A673 (cell line): ENCODE measurements at regions not wholly inside any gene's neighbourhood (a gene's known extent, or its start where the extent isn't known, plus 50 kb on each side); places are given as distances from the start of the nearest gene placed in this dataset.

Experiments
- BruUV-seq: library from RNA; stranded (reverse); fragments of 400-500 nt; replicated peaks from 2 replicates; lab custom pipeline; 2021; lab: Mats Ljungman, UMichigan
- CTCF ChIA-PET: fragments of 300-600 bp; sonication (Branson Sonifier 250); formaldehyde crosslinking; loops from one replicate; lab custom pipeline; 2022; ENCODE audit warnings: antibody characterized with exemption; lab: Charles Lee
- POLR2A ChIA-PET: fragments of 300-600 bp; sonication (Branson Sonifier 250); formaldehyde crosslinking; loops from one replicate; lab custom pipeline; 2022; ENCODE audit warnings: antibody characterized with exemption; ENCODE audit not compliant: low non-redundant PET; lab: Charles Lee
- DNase-seq: peaks from one replicate; pipeline ENCODE4 v3.0.0-alpha.2; 2015; ENCODE audit warnings: low spot score
- H3K27ac ChIP-seq: fragments of 200-600 bp; sonication (generic); 2 replicates; pipeline ENCODE4 v1.5.1; 2016; ENCODE audit warnings: mixed run types, low read depth, mild to moderate bottlenecking, mixed read lengths, antibody characterized with exemption, low read length; ENCODE audit not compliant: poor library complexity, severe bottlenecking
- H3K27me3 ChIP-seq: fragments of 200-600 bp; sonication (generic); replicated peaks from 2 replicates; pipeline ENCODE4 v1.6.1; 2017; ENCODE audit warnings: mixed run types, low read depth, mild to moderate bottlenecking, mixed read lengths, antibody characterized with exemption, low read length; ENCODE audit not compliant: insufficient read depth, poor library complexity
- H3K36me3 ChIP-seq: fragments of 200-600 bp; sonication (generic); 2 replicates; pipeline ENCODE4 v1.6.1; 2016; ENCODE audit warnings: mixed run types, mild to moderate bottlenecking, mixed read lengths, antibody characterized with exemption, low read length; ENCODE audit not compliant: insufficient read depth, poor library complexity, severe bottlenecking
- H3K4me1 ChIP-seq: fragments of 200-600 bp; sonication (generic); 2 replicates; pipeline ENCODE4 v1.6.1; 2017; ENCODE audit warnings: mixed run types, mild to moderate bottlenecking, mixed read lengths, antibody characterized with exemption, low read length; ENCODE audit not compliant: insufficient read depth, poor library complexity, severe bottlenecking
- H3K4me3 ChIP-seq: fragments of 200-600 bp; sonication (generic); 2 replicates; pipeline ENCODE4 v1.5.1; 2016; ENCODE audit warnings: low read depth, mixed run types, mild to moderate bottlenecking, mixed read lengths, low read length; ENCODE audit not compliant: poor library complexity, severe bottlenecking
- H3K9me3 ChIP-seq: fragments of 200-600 bp; sonication (generic); 2 replicates; pipeline ENCODE4 v1.6.1; 2016; ENCODE audit warnings: mixed run types, low read depth, mild to moderate bottlenecking, mixed read lengths, antibody characterized with exemption, low read length; ENCODE audit not compliant: poor library complexity, severe bottlenecking
- CTCF ChIP-seq: fragments of 300-800, 200-600 bp; sonication (generic); conservative IDR thresholded peaks from 2 replicates; pipeline ENCODE4 v1.5.1; 2017; ENCODE audit warnings: low read depth, mild to moderate bottlenecking, antibody characterized with exemption, low read length, moderate library complexity, mixed read lengths
- EZH2 ChIP-seq: fragments of 200-600 bp; sonication (generic); IDR thresholded peaks from 2 replicates; pipeline ENCODE4 v1.6.1; 2017; ENCODE audit warnings: borderline replicate concordance, low read depth, mild to moderate bottlenecking, mixed read lengths, antibody characterized with exemption, low read length; ENCODE audit not compliant: poor library complexity, severe bottlenecking
- intact Hi-C: fragments of 100-400 bp; cut with micrococcal nuclease; formaldehyde crosslinking; loops from one replicate; pipeline ENCODE4 v1.10.0; 2022; ENCODE audit not compliant: unreplicated experiment

GRCh38 chr10:128873411-128874054 is 593.5 kb upstream of the MGMT start:
- Histone ChIP-seq H3K9me3 (no peaks in the 10 kb centered on the region), H3K4me1 (peaks cover 11% of the 10 kb centered on the region), H3K4me3 (no peak overlapping the region), H3K36me3 (no peaks in the 10 kb centered on the region), H3K27me3 (no peaks in the 10 kb centered on the region), H3K27ac (no peak overlapping the region)
- BruUV-seq, result no TSS peak
- DNase-seq, result no peak
- POLR2A ChIA-PET, result no interaction called here
- intact Hi-C loops, result no loop called here
- CTCF ChIA-PET, result no interaction called here
- TF ChIP-seq CTCF (no peak), EZH2 (no peak)

- TF ChIP-seq EZH2 (no peak), CTCF (no peak)
- no peaks in the 10 kb centered on the region for H3K9me3 ChIP-seq
- H3K27ac ChIP-seq, result no peak overlapping the region
- peaks cover 11% of the 10 kb centered on the region for H3K4me1 ChIP-seq
- no TSS peak for BruUV-seq
- intact Hi-C loops, result no loop called here
- H3K27me3 ChIP-seq, result no peaks in the 10 kb centered on the region
- ChIA-PET CTCF (no interaction called here), POLR2A (no interaction called here)
- H3K4me3 ChIP-seq, result no peak overlapping the region
- no peak for DNase-seq
- no peaks in the 10 kb centered on the region for H3K36me3 ChIP-seq
Observed at GRCh38 chr10:128874331-128874730, 592.7 kb upstream of the MGMT start.

- no peak overlapping the region for H3K27ac ChIP-seq
- no peak for DNase-seq
- TF ChIP-seq CTCF, result no peak
- TF ChIP-seq EZH2, result no peak
- H3K4me1 ChIP-seq, result peaks cover 11% of the 10 kb centered on the region
- intact Hi-C loops, result no loop called here
- no peaks in the 10 kb centered on the region for H3K9me3 ChIP-seq
- no peak overlapping the region for H3K4me3 ChIP-seq
- H3K27me3 ChIP-seq, result no peaks in the 10 kb centered on the region
- POLR2A ChIA-PET, result no interaction called here
- CTCF ChIA-PET, result no interaction called here
- H3K36me3 ChIP-seq, result no peaks in the 10 kb centered on the region
- no TSS peak for BruUV-seq
Observed at GRCh38 chr10:128875030-128875744, 591.9 kb upstream of the MGMT start.
